ENCODE measurements at regions not wholly inside any gene's neighbourhood (a gene's known extent, or its start where the extent isn't known, plus 50 kb on each side); places are given as distances from the start of the nearest gene placed in this dataset.

- no peak for TF ChIP-seq CTCF (IDR thresholded peaks at IDR 0.05)
- no peak for TF ChIP-seq POLR2AphosphoS5 (IDR thresholded peaks at IDR 0.05; ENCODE audit: low read depth, low read length)
- no peak for TF ChIP-seq SIN3A (IDR thresholded peaks at IDR 0.05; ENCODE audit: borderline replicate concordance, insufficient read depth, low read depth, low read length)
Measured at GRCh38 chr10:105827133-105827532, 1186.0 kb downstream of the SORCS3 start.

Data from Panc1 (cell line).